ENCODE measurements at regions not wholly inside any gene's neighbourhood (a gene's known extent, or its start where the extent isn't known, plus 50 kb on each side); places are given as distances from the start of the nearest gene placed in this dataset.

- Mint-ChIP-seq H3K4me1 (ENCODE audit: low read depth, unreplicated experiment) (peaks cover 9% of the 10 kb centered on the region), H3K4me3 (ENCODE audit: unreplicated experiment) (peak overlapping the region; percentile 37), H3K27me3 (ENCODE audit: unreplicated experiment) (no peaks in the 10 kb centered on the region), H3K27ac (ENCODE audit: unreplicated experiment) (peak overlapping the region; percentile 3), H3K36me3 (ENCODE audit: unreplicated experiment) (no peaks in the 10 kb centered on the region), H3K9me3 (ENCODE audit: unreplicated experiment) (no peaks in the 10 kb centered on the region)
- no peak for DNase-seq
- TF ChIP-seq, protein P1, sequence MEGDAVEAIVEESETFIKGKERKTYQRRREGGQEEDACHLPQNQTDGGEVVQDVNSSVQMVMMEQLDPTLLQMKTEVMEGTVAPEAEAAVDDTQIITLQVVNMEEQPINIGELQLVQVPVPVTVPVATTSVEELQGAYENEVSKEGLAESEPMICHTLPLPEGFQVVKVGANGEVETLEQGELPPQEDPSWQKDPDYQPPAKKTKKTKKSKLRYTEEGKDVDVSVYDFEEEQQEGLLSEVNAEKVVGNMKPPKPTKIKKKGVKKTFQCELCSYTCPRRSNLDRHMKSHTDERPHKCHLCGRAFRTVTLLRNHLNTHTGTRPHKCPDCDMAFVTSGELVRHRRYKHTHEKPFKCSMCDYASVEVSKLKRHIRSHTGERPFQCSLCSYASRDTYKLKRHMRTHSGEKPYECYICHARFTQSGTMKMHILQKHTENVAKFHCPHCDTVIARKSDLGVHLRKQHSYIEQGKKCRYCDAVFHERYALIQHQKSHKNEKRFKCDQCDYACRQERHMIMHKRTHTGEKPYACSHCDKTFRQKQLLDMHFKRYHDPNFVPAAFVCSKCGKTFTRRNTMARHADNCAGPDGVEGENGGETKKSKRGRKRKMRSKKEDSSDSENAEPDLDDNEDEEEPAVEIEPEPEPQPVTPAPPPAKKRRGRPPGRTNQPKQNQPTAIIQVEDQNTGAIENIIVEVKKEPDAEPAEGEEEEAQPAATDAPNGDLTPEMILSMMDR (IDR thresholded peaks at IDR 0.05; ENCODE audit: partially characterized antibody, unreplicated experiment): no peak
These were observed 166.6 kb upstream of the TANK start for GRCh38 chr2:160993654-160994061.

- no peaks in the 10 kb centered on the region for H3K36me3 Mint-ChIP-seq (ENCODE audit: unreplicated experiment)
- no peaks in the 10 kb centered on the region for H3K9me3 Mint-ChIP-seq (ENCODE audit: unreplicated experiment)
- peaks cover 9% of the 10 kb centered on the region for H3K4me1 Mint-ChIP-seq (ENCODE audit: low read depth, unreplicated experiment)
- TF ChIP-seq, protein P1 (IDR thresholded peaks at IDR 0.05; ENCODE audit: partially characterized antibody, unreplicated experiment): peak; percentile 86
- DNase-seq: peak; percentile 33
- no peak overlapping the region for H3K4me3 Mint-ChIP-seq (ENCODE audit: unreplicated experiment)
- H3K27ac Mint-ChIP-seq (ENCODE audit: unreplicated experiment): no peak overlapping the region
- no peaks in the 10 kb centered on the region for H3K27me3 Mint-ChIP-seq (ENCODE audit: unreplicated experiment)
These were observed 165.9 kb upstream of the TANK start for GRCh38 chr2:160994141-160995002.

- Mint-ChIP-seq H3K36me3 (ENCODE audit: unreplicated experiment) (no peaks in the 10 kb centered on the region), H3K9me3 (ENCODE audit: unreplicated experiment) (no peaks in the 10 kb centered on the region), H3K27me3 (ENCODE audit: unreplicated experiment) (peaks cover 1% of the 10 kb centered on the region), H3K4me3 (ENCODE audit: unreplicated experiment) (no peak overlapping the region), H3K4me1 (ENCODE audit: low read depth, unreplicated experiment) (peaks cover 9% of the 10 kb centered on the region), H3K27ac (ENCODE audit: unreplicated experiment) (no peak overlapping the region)
- DNase-seq: no peak
- TF ChIP-seq, protein P1 (IDR thresholded peaks at IDR 0.05; ENCODE audit: partially characterized antibody, unreplicated experiment): no peak
These were observed 163.6 kb upstream of the TANK start for GRCh38 chr2:160996584-160996983.

- TF ChIP-seq, protein P1 (IDR thresholded peaks at IDR 0.05; ENCODE audit: partially characterized antibody, unreplicated experiment): no peak
These were observed 155.8 kb upstream of the TANK start for GRCh38 chr2:161004379-161004778.

DNA sequence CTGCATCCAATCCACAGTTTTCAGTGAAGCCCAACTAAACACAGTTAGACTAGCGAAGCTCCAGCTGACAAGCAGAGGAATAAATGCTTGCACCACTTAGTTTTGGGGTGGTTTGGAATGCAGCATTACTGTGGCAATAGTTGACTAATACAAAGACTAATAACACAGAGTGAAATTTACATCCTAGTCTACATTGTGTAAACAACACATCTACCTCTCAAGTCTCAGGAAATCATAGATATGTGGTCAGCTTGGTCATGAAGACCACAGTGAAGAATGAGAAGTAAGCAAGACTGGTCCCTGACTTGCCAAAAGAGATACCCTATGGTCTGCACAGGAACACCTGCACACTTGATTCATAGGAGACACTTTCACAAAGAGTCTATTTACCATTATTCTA, 155.1 kb upstream of the TANK start:
- peaks cover 2% of the 10 kb centered on the region for H3K9me3 Mint-ChIP-seq (ENCODE audit: unreplicated experiment)
- peaks cover 1% of the 10 kb centered on the region for H3K27me3 Mint-ChIP-seq (ENCODE audit: unreplicated experiment)
- H3K27ac Mint-ChIP-seq (ENCODE audit: unreplicated experiment): no peak overlapping the region
- H3K36me3 Mint-ChIP-seq (ENCODE audit: unreplicated experiment): peaks cover 3% of the 10 kb centered on the region
- TF ChIP-seq, protein P1 (IDR thresholded peaks at IDR 0.05; ENCODE audit: partially characterized antibody, unreplicated experiment): no peak
- H3K4me1 Mint-ChIP-seq (ENCODE audit: low read depth, unreplicated experiment): no peaks in the 10 kb centered on the region
- DNase-seq: no peak
- no peak overlapping the region for H3K4me3 Mint-ChIP-seq (ENCODE audit: unreplicated experiment)

More at GRCh38 chr2:161004379-161004778, 155.8 kb upstream of the TANK start:
- no peak for DNase-seq
- no peak overlapping the region for H3K27ac Mint-ChIP-seq (ENCODE audit: unreplicated experiment)
- H3K4me3 Mint-ChIP-seq (ENCODE audit: unreplicated experiment): no peak overlapping the region
- peaks cover 2% of the 10 kb centered on the region for H3K9me3 Mint-ChIP-seq (ENCODE audit: unreplicated experiment)
- no peaks in the 10 kb centered on the region for H3K4me1 Mint-ChIP-seq (ENCODE audit: low read depth, unreplicated experiment)
- peaks cover 1% of the 10 kb centered on the region for H3K27me3 Mint-ChIP-seq (ENCODE audit: unreplicated experiment)
- peaks cover 3% of the 10 kb centered on the region for H3K36me3 Mint-ChIP-seq (ENCODE audit: unreplicated experiment)

Data from glutamatergic neuron (in vitro differentiated cells).